Stimulated activated naive CD8-positive, alpha-beta T cell treated with anti-CD3 and anti-CD28 coated beads, Interleukin-15, amount 100 ng/mL, for 72 hours (primary cell): ENCODE measurements at regions not wholly inside any gene's neighbourhood (a gene's known extent, or its start where the extent isn't known, plus 50 kb on each side); places are given as distances from the start of the nearest gene placed in this dataset.
A peak's percentile ranks its signal among the peaks of the same experiment; 100 is the strongest.
"Not testable (repeated sequence)": the region's sequence is repeated elsewhere in the genome, so short reads cannot be mapped to it uniquely, and the experiment has no call there.

ENCODE experiments used
- ATAC-seq: fragments of 150-1000 bp; cut with Tn5 transposase; 2 replicates; pipeline ENCODE4 v1.10.0; 2021; ENCODE audit warnings: mild to moderate bottlenecking, moderate library complexity
- DNase-seq, 2 donors: peaks; one replicate each; pipeline ENCODE4 v3.0.0; 2021 to 2022
- H3K27ac Mint-ChIP-seq, 2 donors: one replicate each; pipeline ENCODE4 v1.8.0; 2022; ENCODE audit warnings: mild to moderate bottlenecking in 2 of 2, mixed read lengths in 2 of 2, moderate library complexity in 2 of 2
- H3K27me3 Mint-ChIP-seq: one replicate; pipeline ENCODE4 v1.8.0; 2022; ENCODE audit warnings: mixed read lengths
- H3K4me1 Mint-ChIP-seq: one replicate; pipeline ENCODE4 v1.8.0; 2022; ENCODE audit warnings: mild to moderate bottlenecking, mixed read lengths
- H3K4me3 Mint-ChIP-seq, 2 donors: one replicate each; pipeline ENCODE4 v1.8.0; 2022; ENCODE audit warnings: mild to moderate bottlenecking in 2 of 2, mixed read lengths in 2 of 2, moderate library complexity in 1 of 2
- H3K9me3 Mint-ChIP-seq, 2 donors: one replicate each; pipeline ENCODE4 v1.8.0; 2022; ENCODE audit warnings: mixed read lengths in 2 of 2

- Mint-ChIP-seq H3K9me3 (peaks cover 0 to 5% of the 10 kb centered on the region in 2 donors), H3K4me1 (no peaks in the 10 kb centered on the region), H3K27ac (peak overlapping the region in 1 of 2 donors; percentile 50), H3K4me3 (no peak overlapping the region), H3K27me3 (no peaks in the 10 kb centered on the region)
- ATAC-seq (no peak), DNase-seq (no peak)
Measured at GRCh38 chr11:83403691-83404389, 117.7 kb upstream of the CCDC90B start.

- H3K4me3 Mint-ChIP-seq = no peak overlapping the region
- ATAC-seq = no peak
- no peak overlapping the region for H3K27ac Mint-ChIP-seq
- no peak for DNase-seq
- H3K4me1 Mint-ChIP-seq = no peaks in the 10 kb centered on the region
- H3K9me3 Mint-ChIP-seq = peaks cover 0 to 5% of the 10 kb centered on the region in 2 donors
- no peaks in the 10 kb centered on the region for H3K27me3 Mint-ChIP-seq
Measured at GRCh38 chr11:83401506-83402225, 115.5 kb upstream of the CCDC90B start.

- no peaks in the 10 kb centered on the region for H3K27me3 Mint-ChIP-seq
- no peak overlapping the region for H3K4me3 Mint-ChIP-seq
- peaks cover 10 to 29% of the 10 kb centered on the region in 2 donors for H3K9me3 Mint-ChIP-seq
- no peak for DNase-seq
- no peak overlapping the region for H3K27ac Mint-ChIP-seq
- no peaks in the 10 kb centered on the region for H3K4me1 Mint-ChIP-seq
- no peak for ATAC-seq
Measured at GRCh38 chr11:83394331-83394730, 108.2 kb upstream of the CCDC90B start.

GRCh38 chr11:83392556-83392955, 106.4 kb upstream of the CCDC90B start:
- no peak overlapping the region for H3K27ac Mint-ChIP-seq
- DNase-seq (no peak), ATAC-seq (no peak)
- no peaks in the 10 kb centered on the region for H3K4me1 Mint-ChIP-seq
- H3K4me3 Mint-ChIP-seq = no peak overlapping the region
- peaks cover 10 to 38% of the 10 kb centered on the region in 2 donors for H3K9me3 Mint-ChIP-seq
- H3K27me3 Mint-ChIP-seq = no peaks in the 10 kb centered on the region

- ATAC-seq = peak; percentile 31
- Mint-ChIP-seq H3K27ac (no peak overlapping the region), H3K27me3 (no peaks in the 10 kb centered on the region), H3K9me3 (peaks cover 28 to 54% of the 10 kb centered on the region in 2 donors), H3K4me1 (no peaks in the 10 kb centered on the region), H3K4me3 (no peak overlapping the region)
- DNase-seq = no peak
Measured at GRCh38 chr11:83389975-83390374, 103.8 kb upstream of the CCDC90B start.

- not testable (repeated sequence) for H3K4me1 Mint-ChIP-seq, DNase-seq
Measured at GRCh38 chr11:83383838-83384237, 97.7 kb upstream of the CCDC90B start.

GRCh38 chr11:83374311-83374710, 88.1 kb upstream of the CCDC90B start:
- H3K4me3 Mint-ChIP-seq = no peak overlapping the region
- H3K27ac Mint-ChIP-seq = no peak overlapping the region
- peaks cover under 1 to 2% of the 10 kb centered on the region in 2 donors for H3K9me3 Mint-ChIP-seq
- ATAC-seq (no peak), DNase-seq (no peak)
- no peaks in the 10 kb centered on the region for H3K4me1 Mint-ChIP-seq
- no peaks in the 10 kb centered on the region for H3K27me3 Mint-ChIP-seq

More at GRCh38 chr11:83383838-83384237, 97.7 kb upstream of the CCDC90B start:
- ATAC-seq, H3K27me3 Mint-ChIP-seq, H3K27ac Mint-ChIP-seq, H3K4me3 Mint-ChIP-seq: not testable (repeated sequence)
- peaks cover 33 to 54% of the 10 kb centered on the region in 2 donors for H3K9me3 Mint-ChIP-seq

GRCh38 chr11:83371489-83371888, 85.3 kb upstream of the CCDC90B start:
- DNase-seq = no peak
- no peak overlapping the region for H3K27ac Mint-ChIP-seq
- no peaks in the 10 kb centered on the region for H3K4me1 Mint-ChIP-seq
- H3K9me3 Mint-ChIP-seq = peaks cover 19 to 24% of the 10 kb centered on the region in 2 donors
- ATAC-seq = no peak
- H3K4me3 Mint-ChIP-seq = no peak overlapping the region
- no peaks in the 10 kb centered on the region for H3K27me3 Mint-ChIP-seq

GRCh38 chr11:83367745-83368144, 81.6 kb upstream of the CCDC90B start:
- Mint-ChIP-seq H3K27ac (no peak overlapping the region), H3K9me3 (peaks cover 19 to 24% of the 10 kb centered on the region in 2 donors), H3K27me3 (no peaks in the 10 kb centered on the region), H3K4me3 (no peak overlapping the region), H3K4me1 (no peaks in the 10 kb centered on the region)
- no peak for ATAC-seq
- no peak for DNase-seq

GRCh38 chr11:83364500-83365045, 78.4 kb upstream of the CCDC90B start:
- DNase-seq = no peak
- Mint-ChIP-seq H3K27me3 (no peaks in the 10 kb centered on the region), H3K4me1 (no peaks in the 10 kb centered on the region), H3K4me3 (no peak overlapping the region), H3K9me3 (peaks cover 19 to 24% of the 10 kb centered on the region in 2 donors), H3K27ac (no peak overlapping the region)
- ATAC-seq = no peak

GRCh38 chr11:83363312-83363711, 77.1 kb upstream of the CCDC90B start:
- Mint-ChIP-seq H3K4me1 (no peaks in the 10 kb centered on the region), H3K4me3 (no peak overlapping the region), H3K9me3 (peaks cover 14% of the 10 kb centered on the region in 2 donors), H3K27ac (no peak overlapping the region), H3K27me3 (no peaks in the 10 kb centered on the region)
- DNase-seq (no peak), ATAC-seq (no peak)

- Mint-ChIP-seq H3K4me3 (no peak overlapping the region), H3K9me3 (no peaks in the 10 kb centered on the region), H3K4me1 (no peaks in the 10 kb centered on the region), H3K27ac (no peak overlapping the region), H3K27me3 (no peaks in the 10 kb centered on the region)
- ATAC-seq (no peak), DNase-seq (no peak)
Measured at GRCh38 chr11:83361831-83362230, 75.7 kb upstream of the CCDC90B start.

GRCh38 chr11:83355391-83355790, 69.2 kb upstream of the CCDC90B start:
- Mint-ChIP-seq H3K27me3 (no peaks in the 10 kb centered on the region), H3K4me3 (no peak overlapping the region), H3K4me1 (no peaks in the 10 kb centered on the region), H3K9me3 (peaks cover 4 to 7% of the 10 kb centered on the region in 2 donors), H3K27ac (no peak overlapping the region)
- DNase-seq (no peak), ATAC-seq (no peak)

GRCh38 chr11:83350187-83350586, 64.0 kb upstream of the CCDC90B start:
- ATAC-seq = no peak
- H3K4me1 Mint-ChIP-seq = no peaks in the 10 kb centered on the region

GRCh38 chr11:83349296-83349695, 63.1 kb upstream of the CCDC90B start:
- no peak overlapping the region for H3K27ac Mint-ChIP-seq
- no peak overlapping the region for H3K4me3 Mint-ChIP-seq
- H3K9me3 Mint-ChIP-seq = peaks cover 4 to 7% of the 10 kb centered on the region in 2 donors
- no peak for DNase-seq
- H3K4me1 Mint-ChIP-seq = no peaks in the 10 kb centered on the region
- no peak for ATAC-seq
- no peaks in the 10 kb centered on the region for H3K27me3 Mint-ChIP-seq

More at GRCh38 chr11:83350187-83350586, 64.0 kb upstream of the CCDC90B start:
- H3K4me3 Mint-ChIP-seq = no peak overlapping the region
- no peak for DNase-seq
- H3K27me3 Mint-ChIP-seq = no peaks in the 10 kb centered on the region
- H3K27ac Mint-ChIP-seq = no peak overlapping the region
- peaks cover 4 to 7% of the 10 kb centered on the region in 2 donors for H3K9me3 Mint-ChIP-seq

GRCh38 chr11:83346706-83347105, 60.5 kb upstream of the CCDC90B start:
- H3K4me3 Mint-ChIP-seq, DNase-seq, H3K27ac Mint-ChIP-seq, H3K4me1 Mint-ChIP-seq, ATAC-seq, H3K9me3 Mint-ChIP-seq, H3K27me3 Mint-ChIP-seq: not testable (repeated sequence)
